Suprapubic skin (tissue), 2 donors: ENCODE measurements at regions not wholly inside any gene's neighbourhood (a gene's known extent, or its start where the extent isn't known, plus 50 kb on each side); places are given as distances from the start of the nearest gene placed in this dataset.

ENCODE experiments used
- EP300 ChIP-seq: sonication (generic); formaldehyde crosslinking; IDR thresholded peaks from one replicate; pipeline ENCODE4 v1.6.1; 2017; ENCODE audit warnings: antibody characterized with exemption
- POLR2A ChIP-seq, 2 donors: fragments of 450-650 bp; IDR thresholded peaks; one replicate each; pipeline ENCODE4 v1.6.1; 2017; ENCODE audit warnings: antibody characterized with exemption in 2 of 2, mild to moderate bottlenecking in 2 of 2, moderate library complexity in 2 of 2

DNA sequence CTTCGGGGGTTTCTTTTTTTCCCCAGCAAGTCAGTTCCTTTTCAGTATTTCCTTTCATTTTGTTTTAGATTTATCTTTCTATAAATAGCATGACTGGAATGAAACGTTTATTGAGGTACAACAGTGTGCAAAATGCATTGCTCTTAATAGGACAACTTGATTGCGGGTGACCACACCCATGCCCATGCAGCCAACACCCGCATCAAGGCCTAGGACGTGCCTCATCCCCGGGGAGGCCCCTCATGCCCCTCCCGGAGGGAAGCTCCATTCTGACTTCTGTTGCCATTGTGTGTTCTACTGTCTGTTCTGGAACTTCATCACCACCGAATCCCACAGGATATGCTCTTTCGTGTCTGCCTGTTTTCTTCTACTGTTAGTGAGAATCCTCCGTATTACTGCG lies 82.2 kb downstream of the RPS6KA4 start:
- TF ChIP-seq POLR2A (IDR thresholded peaks at IDR 0.05), result no peak
- TF ChIP-seq EP300, result no peak
